ENCODE measurements at regions not wholly inside any gene's neighbourhood (a gene's known extent, or its start where the extent isn't known, plus 50 kb on each side); places are given as distances from the start of the nearest gene placed in this dataset.
A peak's percentile ranks its signal among the peaks of the same experiment; 100 is the strongest.

DNA sequence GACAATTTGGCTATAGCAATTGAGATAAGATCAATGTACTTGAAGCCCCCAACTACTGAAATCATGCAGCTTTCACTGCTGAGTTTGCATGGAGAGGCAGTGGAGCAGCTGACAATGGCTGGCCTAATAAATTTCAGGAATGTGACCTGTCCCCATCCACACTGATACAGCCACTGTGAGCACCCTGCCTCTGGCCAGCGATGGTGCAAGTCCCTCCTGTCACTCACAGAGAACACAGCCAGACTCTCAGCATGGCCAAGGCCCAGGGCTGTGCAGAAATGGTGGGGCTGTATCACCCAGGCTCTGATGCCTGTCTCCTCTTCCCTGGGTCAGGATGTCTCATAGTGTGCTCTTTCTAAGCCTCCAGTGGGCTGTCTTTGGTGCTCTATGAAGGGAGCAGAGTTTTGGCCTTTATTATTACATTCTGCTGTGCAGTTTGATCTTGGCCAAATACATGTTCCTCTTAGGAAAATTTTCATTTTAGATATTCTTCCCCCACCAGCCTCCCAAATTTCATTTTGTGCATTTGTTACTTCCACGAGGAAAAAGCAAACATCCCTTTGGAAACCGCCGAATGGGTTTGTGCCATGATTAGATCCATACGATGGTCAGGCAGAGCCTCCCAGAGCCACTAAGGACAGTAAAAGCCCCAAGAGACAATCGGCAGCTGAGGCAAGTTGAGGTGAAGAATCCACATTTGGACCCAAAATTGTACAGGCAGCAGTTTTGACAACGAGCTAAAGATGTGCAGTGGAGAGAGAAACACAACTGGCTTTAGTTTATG lies 85.1 kb upstream of the WSCD2 start:
- DNase-seq: no peak
- TF ChIP-seq POLR2A (IDR thresholded peaks at IDR 0.05; ENCODE audit: low read length) (no peak), GATA1 (IDR thresholded peaks at IDR 0.05; ENCODE audit: low read depth, low read length) (no peak)

DNA sequence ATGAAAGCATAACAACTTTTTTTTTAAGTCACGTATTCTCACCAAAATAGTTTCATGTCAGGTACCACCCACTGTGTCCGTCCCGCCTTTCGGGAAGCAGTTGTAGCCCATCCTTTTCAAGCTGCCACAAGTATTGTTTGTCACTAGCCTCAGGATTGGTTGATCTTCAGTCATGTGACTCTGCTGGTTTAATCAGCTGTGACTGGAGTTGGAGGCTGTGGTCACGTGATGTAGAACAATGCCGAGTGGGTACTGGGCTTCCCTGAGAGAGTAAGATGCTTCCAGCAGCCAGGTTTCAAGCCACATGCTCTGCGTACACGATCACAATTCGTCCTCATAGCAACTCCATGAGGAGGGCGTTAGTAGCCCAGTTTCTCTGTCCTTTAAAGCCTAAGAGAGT lies 83.0 kb upstream of the WSCD2 start:
- DNase-seq: no peak
- TF ChIP-seq POLR2A (IDR thresholded peaks at IDR 0.05; ENCODE audit: low read length): no peak
- no peak for TF ChIP-seq GATA1 (IDR thresholded peaks at IDR 0.05; ENCODE audit: low read depth, low read length)

- TF ChIP-seq POLR2A (IDR thresholded peaks at IDR 0.05; ENCODE audit: low read length) (no peak), GATA1 (IDR thresholded peaks at IDR 0.05; ENCODE audit: low read depth, low read length) (no peak)
- no peak for DNase-seq
Observed at GRCh38 chr12:108046650-108047049, 82.4 kb upstream of the WSCD2 start.

DNA sequence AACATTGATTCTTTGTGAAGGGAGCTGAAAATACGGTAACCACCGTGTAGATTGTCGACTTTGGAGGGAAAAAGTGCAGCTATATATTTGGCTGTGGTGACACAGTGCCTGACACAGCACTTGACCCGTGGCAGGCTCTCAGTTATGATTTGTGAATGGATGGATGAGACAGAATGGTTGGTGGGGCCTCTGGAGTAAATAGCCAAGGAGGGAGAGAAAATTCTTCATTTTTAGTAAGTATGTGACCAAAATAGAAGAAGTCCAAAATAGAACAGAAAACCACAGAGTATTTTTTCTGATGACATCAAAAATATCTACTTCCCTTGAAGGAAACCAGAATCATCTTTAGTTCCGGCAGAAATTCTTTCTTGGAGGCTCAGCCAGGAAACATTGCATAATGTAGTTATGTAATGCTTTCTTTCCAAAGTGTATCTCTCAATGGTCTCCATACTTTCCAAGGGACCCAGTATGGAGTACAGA lies 82.0 kb upstream of the WSCD2 start:
- no peak for TF ChIP-seq GATA1 (IDR thresholded peaks at IDR 0.05; ENCODE audit: low read depth, low read length)
- TF ChIP-seq POLR2A (IDR thresholded peaks at IDR 0.05; ENCODE audit: low read length): no peak
- DNase-seq: no peak

DNA sequence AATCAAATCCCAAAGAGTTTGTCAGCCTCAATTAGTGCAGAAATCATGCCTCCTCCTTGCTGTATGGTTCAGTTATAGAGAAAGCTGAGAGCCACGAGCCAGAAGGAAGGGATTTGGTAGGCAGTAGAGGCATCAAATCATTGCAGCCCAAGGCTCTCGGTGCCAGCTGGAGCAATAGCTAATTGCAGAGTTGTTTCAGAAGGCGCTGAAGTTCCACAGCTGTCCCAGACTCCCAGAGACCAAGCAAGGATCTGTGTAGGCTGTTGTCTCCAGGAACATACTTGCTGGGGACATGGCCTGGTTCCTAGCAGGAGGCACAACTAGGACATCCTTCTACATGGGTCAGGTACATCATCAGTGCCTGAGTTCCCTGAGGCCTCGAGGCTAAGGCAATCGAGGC lies 80.4 kb upstream of the WSCD2 start:
- no peak for TF ChIP-seq GATA1 (IDR thresholded peaks at IDR 0.05; ENCODE audit: low read depth, low read length)
- no peak for TF ChIP-seq POLR2A (IDR thresholded peaks at IDR 0.05; ENCODE audit: low read length)

DNA sequence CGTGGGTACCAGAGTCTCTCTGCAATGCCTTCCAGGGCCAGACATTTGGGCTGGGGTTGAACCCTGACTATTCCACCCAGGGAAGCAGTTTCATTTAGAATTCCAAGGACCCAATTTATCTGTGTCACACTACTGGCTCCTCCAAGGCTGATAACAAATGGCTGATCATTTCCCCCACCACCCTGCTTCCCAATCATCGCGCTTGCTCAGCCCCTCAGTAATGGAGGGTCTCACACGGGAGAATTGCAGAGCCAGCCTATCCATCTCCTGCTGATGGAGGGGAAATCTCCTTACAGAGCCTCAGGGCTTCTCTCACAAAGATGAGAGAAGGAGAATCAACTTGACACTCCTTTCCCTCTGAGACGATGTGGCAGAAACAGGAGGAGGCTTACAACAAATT lies 78.4 kb upstream of the WSCD2 start:
- TF ChIP-seq POLR2A (IDR thresholded peaks at IDR 0.05; ENCODE audit: low read length) (no peak), GATA1 (IDR thresholded peaks at IDR 0.05; ENCODE audit: low read depth, low read length) (no peak)

More for the DNA sequence above, 80.4 kb upstream of the WSCD2 start:
- DNase-seq: no peak

GRCh38 chr12:108052260-108052659 lies 76.8 kb upstream of the WSCD2 start:
- DNase-seq: no peak
- no peak for TF ChIP-seq GATA1 (IDR thresholded peaks at IDR 0.05; ENCODE audit: low read depth, low read length)
- no peak for TF ChIP-seq POLR2A (IDR thresholded peaks at IDR 0.05; ENCODE audit: low read length)

More for the DNA sequence above, 78.4 kb upstream of the WSCD2 start:
- no peak for DNase-seq

GRCh38 chr12:108053512-108053911 lies 75.6 kb upstream of the WSCD2 start:
- no peak for DNase-seq

DNA sequence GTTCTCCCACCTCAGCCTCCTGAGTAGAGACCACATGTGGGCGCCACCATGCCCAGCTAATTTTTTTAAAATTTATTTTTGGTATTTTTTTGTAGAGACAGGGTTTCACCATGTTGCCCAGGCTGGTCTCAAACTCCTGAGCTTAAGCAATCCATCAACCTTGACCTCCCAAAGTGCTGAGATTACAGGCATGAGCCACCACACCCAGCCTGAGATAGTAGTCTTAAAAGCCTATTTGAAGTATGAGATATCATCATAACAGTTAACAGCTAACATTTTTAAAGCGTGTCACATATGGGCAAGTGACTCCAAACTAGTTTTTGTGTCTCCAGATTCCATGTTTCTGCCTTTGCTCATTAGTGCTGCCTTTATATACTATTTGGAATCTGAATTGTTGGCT lies 74.6 kb upstream of the WSCD2 start:
- DNase-seq: no peak
- TF ChIP-seq POLR2A (IDR thresholded peaks at IDR 0.05; ENCODE audit: low read length) (no peak), GATA1 (IDR thresholded peaks at IDR 0.05; ENCODE audit: low read depth, low read length) (no peak)

More at GRCh38 chr12:108053512-108053911, 75.6 kb upstream of the WSCD2 start:
- TF ChIP-seq POLR2A (IDR thresholded peaks at IDR 0.05; ENCODE audit: low read length): no peak
- TF ChIP-seq GATA1 (IDR thresholded peaks at IDR 0.05; ENCODE audit: low read depth, low read length): no peak

- TF ChIP-seq POLR2A (IDR thresholded peaks at IDR 0.05; ENCODE audit: low read length) (no peak), GATA1 (IDR thresholded peaks at IDR 0.05; ENCODE audit: low read depth, low read length) (no peak)
- no peak for DNase-seq
Observed at GRCh38 chr12:108055141-108055540, 73.9 kb upstream of the WSCD2 start.

DNA sequence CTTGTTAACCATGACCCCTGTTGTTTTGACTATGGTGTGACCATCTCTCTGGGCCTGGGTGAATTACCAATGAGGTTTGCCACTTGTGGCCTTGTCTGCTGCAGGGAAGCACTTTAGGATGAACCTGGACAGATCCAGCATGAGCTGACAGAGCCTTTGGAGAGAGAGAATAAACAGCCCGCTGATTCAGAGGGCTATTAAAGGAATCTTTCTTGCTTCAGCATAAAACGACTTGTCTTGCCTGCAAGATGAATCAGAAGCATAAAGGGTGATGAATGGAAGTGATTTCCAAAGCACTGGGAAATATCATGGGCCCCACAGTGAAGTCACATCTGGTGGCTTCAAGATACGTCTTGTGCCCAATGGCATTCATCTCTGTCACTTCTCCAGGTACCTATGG lies 69.0 kb upstream of the WSCD2 start:
- no peak for DNase-seq
- no peak for TF ChIP-seq GATA1 (IDR thresholded peaks at IDR 0.05; ENCODE audit: low read depth, low read length)

DNA sequence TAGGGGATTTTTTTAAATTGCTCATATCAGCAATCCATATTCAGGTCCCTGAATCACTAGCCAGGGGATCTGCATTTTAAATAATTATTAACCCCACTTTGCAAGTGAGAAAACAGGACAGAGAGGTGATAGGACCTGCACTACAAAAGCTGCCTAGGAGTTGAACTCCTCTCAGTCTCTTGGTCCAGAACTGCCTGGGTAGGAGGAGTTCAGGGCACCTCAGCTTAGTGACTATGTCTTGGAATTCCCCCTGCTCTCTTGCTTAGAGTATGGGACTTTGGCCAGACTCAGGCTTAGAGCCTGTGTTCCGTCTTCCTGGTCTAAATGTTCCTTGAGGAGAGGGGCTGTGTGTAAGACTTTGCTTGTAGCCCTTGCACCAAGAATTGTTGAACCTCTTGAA lies 68.2 kb upstream of the WSCD2 start:
- TF ChIP-seq POLR2A (IDR thresholded peaks at IDR 0.05; ENCODE audit: low read length) (no peak), GATA1 (IDR thresholded peaks at IDR 0.05; ENCODE audit: low read depth, low read length) (no peak)
- DNase-seq: no peak

GRCh38 chr12:108063192-108063591 lies 65.9 kb upstream of the WSCD2 start:
- TF ChIP-seq GATA1 (IDR thresholded peaks at IDR 0.05; ENCODE audit: low read depth, low read length) (no peak), POLR2A (IDR thresholded peaks at IDR 0.05; ENCODE audit: low read length) (no peak)
- peak; percentile 45 to 68 for DNase-seq

DNA sequence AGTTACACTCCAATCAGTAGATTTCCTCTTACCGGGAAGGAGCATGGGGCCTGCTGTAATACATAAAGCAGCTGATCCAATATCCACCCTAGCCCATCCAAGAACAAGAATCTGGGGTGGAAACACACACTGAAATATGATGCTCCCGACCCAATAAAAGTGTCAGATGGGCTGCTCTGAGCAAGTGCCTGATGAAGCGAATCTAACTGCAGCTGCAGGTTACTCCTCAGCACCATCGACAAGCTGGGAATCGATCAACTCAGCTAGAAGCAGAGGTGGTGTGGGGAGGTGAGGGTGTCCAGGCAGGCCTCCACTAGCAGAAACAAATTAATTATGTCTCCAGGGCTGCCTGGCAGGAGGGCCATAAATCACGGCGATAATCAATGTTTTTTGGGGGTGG lies 64.0 kb upstream of the WSCD2 start:
- TF ChIP-seq POLR2A (IDR thresholded peaks at IDR 0.05; ENCODE audit: low read length): no peak
- TF ChIP-seq GATA1 (IDR thresholded peaks at IDR 0.05; ENCODE audit: low read depth, low read length): no peak
- no peak for DNase-seq
